NT2/D1 (cell line): ENCODE measurements at regions not wholly inside any gene's neighbourhood (a gene's known extent, or its start where the extent isn't known, plus 50 kb on each side); places are given as distances from the start of the nearest gene placed in this dataset.

Experiments used
- SUZ12 ChIP-seq: IDR thresholded peaks from 2 replicates; pipeline ENCODE4 v1.6.1; 2011; ENCODE audit not compliant: insufficient read length, insufficient read depth; ENCODE audit errors: extremely low read depth
- ZNF274 ChIP-seq: IDR thresholded peaks from 2 replicates; pipeline ENCODE4 v1.6.1; 2011; ENCODE audit warnings: mild to moderate bottlenecking, low read depth, low read length

- TF ChIP-seq ZNF274 (no peak), SUZ12 (no peak)
Observed at GRCh38 chr14:87231336-87232026, 761.5 kb downstream of the GALC start.
